ENCODE measurements at regions not wholly inside any gene's neighbourhood (a gene's known extent, or its start where the extent isn't known, plus 50 kb on each side); places are given as distances from the start of the nearest gene placed in this dataset.

GRCh38 chr10:8696746-8697145 is 642.3 kb downstream of the GATA3 start:
- TF ChIP-seq CTCF (IDR thresholded peaks at IDR 0.05; ENCODE audit: insufficient read depth, low read length): no peak
- TF ChIP-seq POLR2AphosphoS5 (IDR thresholded peaks at IDR 0.05; ENCODE audit: low read depth): no peak
- TF ChIP-seq GABPA (IDR thresholded peaks at IDR 0.05; ENCODE audit: low read depth): no peak

Data from HL-60 (cell line).